Lung (tissue), 9 donors: ENCODE measurements at regions not wholly inside any gene's neighbourhood (a gene's known extent, or its start where the extent isn't known, plus 50 kb on each side); places are given as distances from the start of the nearest gene placed in this dataset.
"Not testable (repeated sequence)": the region's sequence is repeated elsewhere in the genome, so short reads cannot be mapped to it uniquely, and the experiment has no call there.

Experiments used
- ATAC-seq: fragments of 200-7000 bp; cut with Tn5 transposase; one replicate; pipeline ENCODE4 v1.9.1; 2020; ENCODE audit warnings: moderate number of reproducible peaks; ENCODE audit not compliant: insufficient read depth, low FRiP score
- DNase-seq, 3 donors: peaks; one replicate each; pipeline ENCODE4 v3.0.0-alpha.2; 2013 to 2017
- H3K27ac ChIP-seq, 2 donors: one replicate each; pipeline ENCODE4 v1.5.1; 2013; ENCODE audit warnings: mild to moderate bottlenecking in 2 of 2, moderate library complexity in 2 of 2, control low read depth in 1 of 2, inconsistent platforms in 1 of 2, low read depth in 1 of 2, low read length in 1 of 2
- H3K27me3 ChIP-seq, 3 donors: one replicate each; pipeline ENCODE4 v1.5.1; 2013; ENCODE audit warnings: low read length in 2 of 3; ENCODE audit not compliant: control insufficient read depth in 3 of 3, insufficient read depth in 3 of 3
- H3K36me3 ChIP-seq, 4 donors: one replicate each; pipeline ENCODE4 v1.5.1; 2013; ENCODE audit warnings: low read length in 4 of 4, mild to moderate bottlenecking in 1 of 4, moderate library complexity in 1 of 4; ENCODE audit not compliant: control insufficient read depth in 4 of 4, insufficient read depth in 4 of 4
- H3K4me1 ChIP-seq, 5 donors: one replicate each; pipeline ENCODE4 v1.5.1; 2013; ENCODE audit warnings: low read length in 5 of 5, mild to moderate bottlenecking in 2 of 5, moderate library complexity in 1 of 5; ENCODE audit not compliant: control insufficient read depth in 5 of 5, insufficient read depth in 5 of 5
- H3K4me3 ChIP-seq: one replicate; pipeline ENCODE4 v1.5.1; 2013; ENCODE audit warnings: mild to moderate bottlenecking, control low read depth, moderate library complexity
- H3K9ac ChIP-seq, 2 donors: one replicate each; pipeline ENCODE4 v1.5.1; 2013; ENCODE audit warnings: low read length in 2 of 2, control low read depth in 1 of 2; ENCODE audit not compliant: insufficient read depth in 1 of 2
- H3K9me3 ChIP-seq, 4 donors: one replicate each; pipeline ENCODE4 v1.5.1; 2013; ENCODE audit warnings: low read length in 3 of 4, mild to moderate bottlenecking in 1 of 4, moderate library complexity in 1 of 4; ENCODE audit not compliant: control insufficient read depth in 4 of 4, insufficient read depth in 3 of 4
- WGBS, 2 donors: extraction: QIAGEN DNeasy Blood & Tissue Kit; methylation state at CpG; one replicate each; pipeline ENCODE4 v1.1.7; 2013; 5-methylcytosine and 5-hydroxymethylcytosine counted together
- donor health status: Bipolar disorder and iron deficiency.
- donor health status: healthy.
- donor health status: DM: yes; HTN: yes; CAD: no.

DNA sequence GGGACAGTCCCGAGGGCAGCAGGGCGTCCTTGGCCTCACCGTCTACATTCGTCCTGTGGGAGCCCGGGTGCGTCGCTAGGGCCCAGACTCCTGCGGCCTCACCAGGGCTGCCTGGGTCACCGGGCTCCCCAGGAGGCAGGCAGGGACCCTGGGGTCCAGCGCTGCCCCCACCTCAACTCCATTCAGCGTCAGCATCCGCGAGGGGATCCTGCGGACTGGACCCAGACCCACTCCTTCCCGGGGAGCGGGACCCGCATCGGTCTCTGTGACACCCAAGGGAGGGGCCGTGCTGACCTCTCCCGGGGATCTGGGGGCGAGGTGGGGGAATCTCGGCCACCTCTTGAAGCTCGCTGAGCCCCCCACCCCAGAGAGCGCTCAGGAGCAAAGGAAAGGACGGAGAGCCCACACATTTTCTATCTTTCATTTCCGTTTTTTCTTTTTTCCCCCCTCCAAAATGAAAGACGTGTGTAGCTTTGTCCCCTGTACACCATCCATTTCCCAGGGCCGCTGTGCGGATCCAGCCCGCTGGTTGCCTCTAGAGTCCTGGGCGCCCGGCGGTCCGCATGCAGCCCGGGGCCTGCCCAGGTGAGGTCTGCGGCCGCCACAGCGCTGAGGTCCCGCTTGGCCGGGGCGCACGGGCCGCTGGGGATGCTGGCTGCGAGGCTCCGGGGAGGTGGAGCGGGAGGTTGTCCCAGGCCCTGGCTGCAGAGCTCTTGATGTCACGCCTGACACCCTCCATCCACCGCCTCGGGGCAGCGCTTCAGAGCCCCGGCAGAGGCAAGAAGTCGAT is 178.0 kb upstream of the TPTE start:
- H3K27me3 ChIP-seq, H3K9ac ChIP-seq, ATAC-seq, H3K36me3 ChIP-seq, H3K27ac ChIP-seq, H3K4me1 ChIP-seq, H3K4me3 ChIP-seq, DNase-seq: not testable (repeated sequence)
- 79 to 86% methylated on average over 40 to 49 of the region's 52 CpGs for WGBS, 2 donors
- H3K9me3 ChIP-seq: peaks cover 0 to 31% (median 20%) of the 10 kb centered on the region in 4 donors

DNA sequence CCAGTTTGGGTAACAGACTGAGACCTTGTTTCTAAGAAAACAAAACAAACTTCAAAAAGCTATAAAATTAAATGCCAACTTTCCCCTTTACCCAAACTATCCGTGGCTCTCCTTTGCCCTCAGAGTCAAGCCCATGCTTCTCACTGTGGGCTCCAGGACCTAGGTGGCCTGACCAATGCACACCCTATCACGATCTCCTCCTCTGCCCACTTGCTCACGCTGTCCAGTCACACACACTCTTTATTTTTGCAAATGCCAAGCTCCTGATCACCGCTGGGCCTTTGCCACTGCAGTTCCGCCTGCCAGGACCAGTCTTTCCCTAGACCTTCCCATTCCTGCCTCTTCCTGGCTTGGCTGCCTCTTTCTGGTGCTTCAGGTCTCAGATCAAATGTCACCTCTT is 177.1 kb upstream of the TPTE start:
- not testable (repeated sequence) for ATAC-seq, H3K27me3 ChIP-seq
- WGBS, 2 donors: 45 to 49% methylated on average over 5 of the region's 5 CpGs

DNA sequence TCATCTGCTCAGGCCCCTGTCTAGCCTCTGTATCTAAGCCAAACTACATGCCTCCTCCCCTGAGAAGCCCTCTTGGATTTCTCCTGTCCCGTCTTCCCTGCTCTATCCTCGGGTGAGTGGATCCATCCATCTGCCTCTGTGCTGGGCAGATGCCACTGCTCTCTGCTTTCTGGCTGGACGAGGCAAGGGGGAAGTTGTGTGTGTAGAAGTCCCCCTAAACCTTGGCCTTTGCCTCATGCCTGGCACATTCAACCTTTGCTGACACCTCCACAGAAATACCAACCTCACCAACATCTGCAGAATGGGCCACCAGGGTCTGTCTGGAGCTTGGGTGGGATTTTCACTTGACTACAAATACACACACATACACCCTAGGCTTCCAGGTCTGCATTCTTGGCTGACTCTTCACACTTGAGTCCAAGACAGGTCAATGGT is 176.2 kb upstream of the TPTE start:
- H3K4me1 ChIP-seq, ATAC-seq, DNase-seq, H3K36me3 ChIP-seq, H3K4me3 ChIP-seq, H3K27me3 ChIP-seq, H3K9ac ChIP-seq, H3K27ac ChIP-seq: not testable (repeated sequence)
- H3K9me3 ChIP-seq: peaks cover 0 to 30% (median 15%) of the 10 kb centered on the region in 4 donors
- WGBS, 2 donors: 46 to 57% methylated on average over 3 of the region's 3 CpGs

More for the DNA sequence above, 177.1 kb upstream of the TPTE start:
- DNase-seq, H3K4me3 ChIP-seq, H3K4me1 ChIP-seq, H3K36me3 ChIP-seq, H3K9ac ChIP-seq, H3K27ac ChIP-seq: not testable (repeated sequence)
- peaks cover 0 to 30% (median 17%) of the 10 kb centered on the region in 4 donors for H3K9me3 ChIP-seq

DNA sequence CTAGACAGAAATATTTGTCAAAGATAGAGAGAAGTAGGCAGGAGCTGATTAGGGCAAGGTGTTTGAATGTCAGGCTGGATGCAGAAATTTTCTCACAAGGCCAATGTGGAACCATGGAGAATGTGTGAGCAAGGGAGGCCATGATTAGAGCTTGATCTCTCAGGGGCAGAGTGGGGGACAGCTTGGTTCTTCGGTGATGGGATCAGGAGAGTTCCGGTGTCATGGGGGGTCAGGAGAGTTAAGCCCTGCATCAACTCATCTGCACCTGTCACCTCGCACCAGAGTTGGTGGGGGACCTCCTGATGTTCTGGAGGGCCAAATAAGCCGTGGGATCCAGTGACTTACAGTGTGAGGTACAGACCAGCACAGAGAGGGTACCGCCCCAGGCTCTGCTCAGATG is 175.1 kb upstream of the TPTE start:
- 55 to 73% methylated on average over 3 to 4 of the region's 5 CpGs for WGBS, 2 donors
- DNase-seq, H3K27me3 ChIP-seq, H3K4me3 ChIP-seq, H3K4me1 ChIP-seq, ATAC-seq, H3K36me3 ChIP-seq, H3K27ac ChIP-seq, H3K9ac ChIP-seq: not testable (repeated sequence)
- H3K9me3 ChIP-seq: peaks cover 0 to 30% (median 17%) of the 10 kb centered on the region in 4 donors

DNA sequence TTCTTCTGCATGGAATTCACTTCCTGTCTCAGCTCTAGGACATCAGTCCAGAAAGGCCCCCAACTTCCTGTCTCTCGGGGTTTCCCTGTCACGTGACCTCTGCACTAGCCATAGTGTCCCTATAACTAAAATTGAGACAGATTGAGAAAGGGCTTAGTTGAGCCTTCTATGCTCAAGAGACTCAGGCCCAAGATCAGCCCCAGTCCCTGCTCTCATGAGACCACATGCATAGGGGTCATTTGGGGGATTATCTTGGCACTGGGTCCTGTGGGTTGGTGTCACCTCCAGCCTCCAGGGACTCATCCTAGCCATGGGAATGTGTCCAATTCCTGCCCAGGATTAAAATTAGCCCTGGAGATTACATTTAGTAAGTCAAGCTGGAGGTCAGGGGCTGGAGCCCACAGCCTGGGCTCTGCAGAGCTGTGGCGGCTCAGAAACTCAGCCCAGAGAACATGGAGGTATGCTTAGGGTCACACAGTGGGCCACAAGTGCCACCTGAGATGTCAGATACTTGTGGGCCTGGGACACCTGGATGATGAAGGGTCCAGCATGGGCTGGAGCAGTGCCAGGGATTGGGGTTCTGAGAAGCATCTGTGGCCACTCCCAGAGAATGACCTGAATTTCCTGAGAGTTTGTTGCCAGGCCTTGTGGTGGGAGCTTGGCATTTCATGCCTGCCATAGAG is 174.3 kb upstream of the TPTE start:
- not testable (repeated sequence) for H3K9ac ChIP-seq, H3K4me3 ChIP-seq, DNase-seq, H3K36me3 ChIP-seq, H3K27ac ChIP-seq, H3K4me1 ChIP-seq, H3K27me3 ChIP-seq
- ATAC-seq: peak; percentile 1
- peaks cover 0 to 30% (median 18%) of the 10 kb centered on the region in 4 donors for H3K9me3 ChIP-seq
- WGBS, 2 donors: 70 to 71% methylated on average over 3 of the region's 3 CpGs

DNA sequence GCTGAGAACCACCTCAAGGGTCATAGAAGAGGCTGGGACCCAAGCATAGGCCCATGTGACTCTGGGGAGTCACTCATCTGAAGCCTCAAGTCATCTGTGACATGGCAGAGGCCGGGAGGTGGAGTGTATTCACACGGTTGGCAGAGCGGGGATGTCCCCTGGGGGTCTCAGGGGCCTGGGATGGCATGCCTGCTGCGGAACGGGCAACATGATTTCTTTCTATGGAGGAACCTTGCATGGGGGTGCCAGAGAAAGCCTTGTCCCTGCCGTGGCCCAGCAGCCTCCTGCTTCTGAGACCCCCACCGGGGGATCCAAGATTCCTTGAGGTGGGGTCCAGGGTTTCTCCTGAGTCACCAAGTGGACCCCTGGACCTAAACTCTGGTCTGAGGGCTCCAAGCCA is 173.7 kb upstream of the TPTE start:
- 71 to 76% methylated on average over 7 of the region's 7 CpGs for WGBS, 2 donors
- peaks cover 0 to 30% (median 17%) of the 10 kb centered on the region in 4 donors for H3K9me3 ChIP-seq
- H3K9ac ChIP-seq: not testable (repeated sequence)

DNA sequence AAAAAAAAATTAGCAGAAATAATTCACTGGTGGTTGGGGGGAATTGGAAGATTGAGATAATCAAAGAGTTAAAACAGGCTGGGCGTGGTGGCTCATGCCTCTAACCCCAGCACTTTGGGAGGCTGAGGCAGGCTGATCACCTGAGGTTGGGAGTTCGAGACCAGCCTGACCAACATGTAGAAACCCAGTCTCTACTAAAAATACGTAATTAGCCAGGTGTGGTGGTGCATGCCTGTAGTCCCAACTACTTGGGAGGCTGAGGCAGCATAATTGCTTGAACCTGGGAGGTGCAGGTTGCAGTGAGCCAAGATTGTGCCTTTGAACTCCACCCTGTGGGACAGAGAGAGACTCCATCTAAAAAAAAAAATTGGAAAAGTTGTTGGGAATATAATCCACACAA is 173.2 kb upstream of the TPTE start:
- H3K36me3 ChIP-seq, H3K9ac ChIP-seq, H3K27ac ChIP-seq, DNase-seq, ATAC-seq, H3K4me3 ChIP-seq, H3K27me3 ChIP-seq, H3K4me1 ChIP-seq: not testable (repeated sequence)
- WGBS, 2 donors: 38 to 40% methylated on average over 3 of the region's 3 CpGs
- H3K9me3 ChIP-seq: peaks cover 3 to 30% (median 17%) of the 10 kb centered on the region in 4 donors

More for the DNA sequence above, 173.7 kb upstream of the TPTE start:
- DNase-seq, H3K4me3 ChIP-seq, H3K27ac ChIP-seq, H3K4me1 ChIP-seq, H3K36me3 ChIP-seq, ATAC-seq, H3K27me3 ChIP-seq: not testable (repeated sequence)
